ENCODE measurements at regions not wholly inside any gene's neighbourhood (a gene's known extent, or its start where the extent isn't known, plus 50 kb on each side); places are given as distances from the start of the nearest gene placed in this dataset.

DNA sequence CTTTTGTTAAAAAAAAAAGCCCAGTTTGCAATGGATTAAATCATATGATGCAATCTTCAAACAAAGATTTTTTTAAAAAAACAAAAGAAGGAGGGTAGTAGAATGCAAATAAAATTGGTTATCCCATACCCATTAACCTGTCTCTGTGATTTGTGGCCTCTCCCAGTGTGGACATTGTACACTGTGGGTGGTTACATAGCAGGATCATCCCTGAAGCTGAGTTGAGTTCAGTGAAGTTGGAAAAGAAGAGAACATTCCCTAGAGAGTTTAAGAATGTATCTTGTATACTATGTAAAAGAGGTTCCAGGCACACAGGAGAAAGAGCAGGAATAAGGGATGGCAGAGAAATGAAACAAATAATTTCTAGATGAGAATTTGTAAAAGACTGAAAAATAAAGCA is 142.4 kb upstream of the SLC16A7 start:
- no peak for TF ChIP-seq TAF1 (IDR thresholded peaks at IDR 0.05; ENCODE audit: low read depth, low read length)
- TF ChIP-seq POLR2A (IDR thresholded peaks at IDR 0.05; ENCODE audit: low read depth, low read length), result no peak
- TF ChIP-seq POLR2AphosphoS5 (IDR thresholded peaks at IDR 0.05; ENCODE audit: low read depth, low read length), result no peak
